PC-9 (cell line): ENCODE measurements at regions not wholly inside any gene's neighbourhood (a gene's known extent, or its start where the extent isn't known, plus 50 kb on each side); places are given as distances from the start of the nearest gene placed in this dataset.
A peak's percentile ranks its signal among the peaks of the same experiment; 100 is the strongest.

Experiments used
- BruUV-seq: library from RNA; stranded (reverse); fragments of 400-500 nt; replicated peaks from 2 replicates; lab custom pipeline; 2021; lab: Mats Ljungman, UMichigan
- CTCF ChIA-PET: fragments of 300-600 bp; sonication (Branson Sonifier 250); formaldehyde crosslinking; loops from one replicate; lab custom pipeline; 2022; ENCODE audit warnings: antibody characterized with exemption; lab: Charles Lee
- POLR2A ChIA-PET: fragments of 300-600 bp; sonication (Branson Sonifier 250); formaldehyde crosslinking; loops from one replicate; lab custom pipeline; 2022; ENCODE audit warnings: antibody characterized with exemption; ENCODE audit not compliant: unreplicated experiment; lab: Charles Lee
- DNase-seq, 2 experiments: peaks; one replicate each; pipeline versions ENCODE4 v3.0.0 to v3.0.0-alpha.2; 2015 to 2022; ENCODE audit warnings: mixed read lengths in 1 of 2
- H2AFZ ChIP-seq: fragments of 200-600 bp; sonication (generic); 2 replicates; pipeline ENCODE4 v1.8.1; 2017; ENCODE audit warnings: antibody characterized with exemption
- H3F3A ChIP-seq: fragments of 200-600 bp; sonication (generic); 2 replicates; pipeline ENCODE4 v1.8.1; 2017; ENCODE audit warnings: antibody characterized with exemption, mild to moderate bottlenecking, low read depth; ENCODE audit not compliant: insufficient read depth
- H3K27ac ChIP-seq: fragments of 200-600 bp; sonication (generic); 2 replicates; pipeline ENCODE4 v1.6.1; 2016; ENCODE audit warnings: mixed run types
- H3K27me3 ChIP-seq: fragments of 200-600 bp; sonication (generic); 2 replicates; pipeline ENCODE4 v1.6.1; 2016; ENCODE audit warnings: low read depth, mixed run types; ENCODE audit not compliant: insufficient read depth
- H3K36me3 ChIP-seq: fragments of 200-600 bp; sonication (generic); 2 replicates; pipeline ENCODE4 v1.6.1; 2016; ENCODE audit warnings: low read depth, mixed run types
- H3K4me1 ChIP-seq: fragments of 200-600 bp; sonication (generic); replicated peaks from 2 replicates; pipeline ENCODE4 v1.6.1; 2016; ENCODE audit warnings: mixed run types; ENCODE audit not compliant: insufficient read depth
- H3K4me2 ChIP-seq: fragments of 200-600 bp; sonication (generic); 2 replicates; pipeline ENCODE4 v1.6.1; 2017; ENCODE audit warnings: mixed run types
- H3K4me3 ChIP-seq: fragments of 200-600 bp; sonication (generic); 2 replicates; pipeline ENCODE4 v1.6.1; 2016; ENCODE audit warnings: mixed run types
- H3K79me2 ChIP-seq: fragments of 200-600 bp; sonication (generic); 2 replicates; pipeline ENCODE4 v1.6.1; 2017; ENCODE audit warnings: low read depth, mixed run types
- H3K9me2 ChIP-seq: fragments of 200-600 bp; sonication (generic); 2 replicates; pipeline ENCODE4 v1.8.1; 2017; ENCODE audit warnings: mild to moderate bottlenecking; ENCODE audit not compliant: insufficient read depth
- H3K9me3 ChIP-seq: fragments of 200-600 bp; sonication (generic); 2 replicates; pipeline ENCODE4 v1.8.1; 2016; ENCODE audit warnings: low read depth; ENCODE audit not compliant: insufficient read depth
- H4K20me1 ChIP-seq: fragments of 200-600 bp; sonication (generic); 2 replicates; pipeline ENCODE4 v1.8.1; 2017; ENCODE audit not compliant: insufficient read depth
- EZH2 ChIP-seq: fragments of 200-600 bp; sonication (generic); IDR thresholded peaks from 2 replicates; pipeline ENCODE4 v1.8.0; 2017; ENCODE audit warnings: antibody characterized with exemption, low read depth
- intact Hi-C: fragments of 100-400 bp; cut with micrococcal nuclease; formaldehyde crosslinking; loops from one replicate; pipeline ENCODE4 v1.10.0; 2022; ENCODE audit not compliant: unreplicated experiment
- TF ChIP-seq, protein P1 (sequence below): fragments of 200-600 bp; sonication (generic); conservative IDR thresholded peaks from 2 replicates; pipeline ENCODE4 v1.6.1; 2017; ENCODE audit warnings: mixed run types, antibody characterized with exemption, mild to moderate bottlenecking, moderate library complexity

DNA sequence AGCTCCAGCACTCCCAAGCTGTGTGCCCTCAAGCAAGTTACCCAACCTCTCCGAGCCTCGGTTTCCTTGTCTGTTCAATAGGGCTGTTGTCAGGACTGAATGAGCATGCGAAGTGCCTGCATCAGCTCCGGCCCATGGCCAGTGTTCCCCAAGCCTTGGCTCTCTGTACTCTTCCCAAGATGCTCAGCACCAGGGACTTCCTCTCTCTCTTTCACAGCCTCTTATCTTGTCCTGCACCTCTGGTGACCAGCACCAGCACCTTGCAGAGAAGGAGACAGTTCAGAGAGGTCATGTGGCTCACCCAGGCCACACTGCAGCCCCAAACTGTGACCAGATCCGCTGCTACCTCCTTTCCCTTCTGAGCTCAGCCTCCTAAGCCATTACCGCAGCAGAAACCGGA is 120.3 kb upstream of the ANO1 start:
- ChIA-PET POLR2A (interaction anchor here (0.6 kb wide), 1 partner anchor 62 kb away, joined by 3 read pairs; no protein-coding TSS in a partner anchor), CTCF (interaction anchor here (0.6 kb wide), 1 partner anchor 121 kb away, joined by 4 read pairs; no protein-coding TSS in a partner anchor)
- H3K36me3 ChIP-seq: no peaks in the 10 kb centered on the region
- TF ChIP-seq, protein P1, sequence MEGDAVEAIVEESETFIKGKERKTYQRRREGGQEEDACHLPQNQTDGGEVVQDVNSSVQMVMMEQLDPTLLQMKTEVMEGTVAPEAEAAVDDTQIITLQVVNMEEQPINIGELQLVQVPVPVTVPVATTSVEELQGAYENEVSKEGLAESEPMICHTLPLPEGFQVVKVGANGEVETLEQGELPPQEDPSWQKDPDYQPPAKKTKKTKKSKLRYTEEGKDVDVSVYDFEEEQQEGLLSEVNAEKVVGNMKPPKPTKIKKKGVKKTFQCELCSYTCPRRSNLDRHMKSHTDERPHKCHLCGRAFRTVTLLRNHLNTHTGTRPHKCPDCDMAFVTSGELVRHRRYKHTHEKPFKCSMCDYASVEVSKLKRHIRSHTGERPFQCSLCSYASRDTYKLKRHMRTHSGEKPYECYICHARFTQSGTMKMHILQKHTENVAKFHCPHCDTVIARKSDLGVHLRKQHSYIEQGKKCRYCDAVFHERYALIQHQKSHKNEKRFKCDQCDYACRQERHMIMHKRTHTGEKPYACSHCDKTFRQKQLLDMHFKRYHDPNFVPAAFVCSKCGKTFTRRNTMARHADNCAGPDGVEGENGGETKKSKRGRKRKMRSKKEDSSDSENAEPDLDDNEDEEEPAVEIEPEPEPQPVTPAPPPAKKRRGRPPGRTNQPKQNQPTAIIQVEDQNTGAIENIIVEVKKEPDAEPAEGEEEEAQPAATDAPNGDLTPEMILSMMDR: no peak
- TF ChIP-seq EZH2: no peak
- H3F3A ChIP-seq: peaks cover 16% of the 10 kb centered on the region; the same call in 1 of the 2 replicates
- H3K79me2 ChIP-seq: no peaks in the 10 kb centered on the region
- H3K9me2 ChIP-seq: no peaks in the 10 kb centered on the region
- no peak overlapping the region for H3K4me2 ChIP-seq
- intact Hi-C loops: no loop called here
- H4K20me1 ChIP-seq: no peaks in the 10 kb centered on the region
- H3K27ac ChIP-seq: no peak overlapping the region
- DNase-seq: no peak
- peaks cover 31% of the 10 kb centered on the region for H3K4me1 ChIP-seq
- no peak overlapping the region for H3K4me3 ChIP-seq
- H2AFZ ChIP-seq: no peak overlapping the region
- BruUV-seq: no TSS peak
- H3K27me3 ChIP-seq: no peaks in the 10 kb centered on the region
- H3K9me3 ChIP-seq: peaks cover 6% of the 10 kb centered on the region; the same call in 1 of the 2 replicates

DNA sequence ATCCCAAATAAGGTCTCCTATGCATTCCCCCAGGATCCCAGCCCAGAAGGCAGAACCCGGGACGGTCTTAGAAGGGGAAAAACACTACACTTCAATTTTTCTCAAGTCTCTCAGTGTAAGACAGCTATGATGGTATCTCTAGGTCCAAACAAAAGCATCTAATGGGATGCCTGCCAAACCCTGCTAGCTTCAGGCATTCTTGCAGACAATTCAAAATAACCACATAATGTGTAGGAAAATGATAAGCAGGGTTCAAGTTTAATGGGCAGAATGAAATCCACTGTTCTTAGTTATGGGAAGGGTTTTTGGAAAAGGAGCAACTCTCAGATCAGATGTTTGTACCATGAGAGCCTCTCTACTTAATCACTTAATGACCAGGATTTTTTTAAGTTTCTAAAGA is 119.8 kb upstream of the ANO1 start:
- no peaks in the 10 kb centered on the region for H3K36me3 ChIP-seq
- intact Hi-C loops: no loop called here
- CTCF ChIA-PET: no interaction called here
- H2AFZ ChIP-seq: no peak overlapping the region
- POLR2A ChIA-PET: interaction anchor here (0.6 kb wide), 2 partner anchors 61 to 202 kb away, joined by 3 to 6 read pairs; no protein-coding TSS in a partner anchor
- no peak overlapping the region for H3K27ac ChIP-seq
- H3K27me3 ChIP-seq: no peaks in the 10 kb centered on the region
- no peak overlapping the region for H3K4me3 ChIP-seq
- H3F3A ChIP-seq: peaks cover 16% of the 10 kb centered on the region; the same call in 1 of the 2 replicates
- peaks cover 6% of the 10 kb centered on the region; the same call in 1 of the 2 replicates for H3K9me3 ChIP-seq
- no peaks in the 10 kb centered on the region for H3K79me2 ChIP-seq
- TF ChIP-seq EZH2: no peak
- TF ChIP-seq, protein P1: no peak
- H3K9me2 ChIP-seq: no peaks in the 10 kb centered on the region
- H3K4me2 ChIP-seq: no peak overlapping the region
- BruUV-seq: no TSS peak
- H3K4me1 ChIP-seq: peaks cover 33% of the 10 kb centered on the region
- H4K20me1 ChIP-seq: no peaks in the 10 kb centered on the region
- DNase-seq: peak in 1 of 2 experiments; percentile 59

DNA sequence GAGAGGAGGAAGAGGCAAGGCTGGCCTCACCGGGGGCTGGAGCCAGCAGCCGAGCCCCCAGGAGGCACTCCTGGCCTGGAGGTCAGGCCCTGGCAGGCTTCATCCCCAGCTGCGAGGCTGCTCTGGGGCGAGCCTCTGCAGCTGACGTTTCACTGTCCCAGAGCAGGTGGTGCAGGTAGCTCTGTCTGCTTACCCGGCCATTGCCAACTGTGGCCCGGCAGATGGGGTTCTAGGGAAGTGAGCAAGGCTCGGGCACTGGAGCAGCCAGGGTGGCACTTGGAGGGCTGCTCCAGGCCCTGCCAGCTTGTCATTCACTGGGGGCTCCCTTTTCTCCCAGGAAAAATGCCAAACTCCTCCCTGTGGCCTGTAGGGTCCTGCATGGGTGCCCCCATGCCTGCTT is 118.7 kb upstream of the ANO1 start:
- Histone ChIP-seq H3K4me2 (no peak overlapping the region), H3K9me2 (no peaks in the 10 kb centered on the region), H3K4me1 (peaks cover 41% of the 10 kb centered on the region), H3K27me3 (no peaks in the 10 kb centered on the region), H3F3A (peaks cover 16% of the 10 kb centered on the region; the same call in 1 of the 2 replicates), H3K79me2 (no peaks in the 10 kb centered on the region), H4K20me1 (no peaks in the 10 kb centered on the region), H2AFZ (no peak overlapping the region), H3K4me3 (no peak overlapping the region), H3K9me3 (peaks cover 6% of the 10 kb centered on the region; the same call in 1 of the 2 replicates), H3K36me3 (no peaks in the 10 kb centered on the region), H3K27ac (no peak overlapping the region)
- intact Hi-C loops: no loop called here
- ChIA-PET POLR2A (interaction anchor here (0.6 kb wide), 2 partner anchors 364 to 665 kb away, joined by 3 to 4 read pairs; no protein-coding TSS in a partner anchor), CTCF (no interaction called here)
- TF ChIP-seq, protein P1: no peak
- no peak for TF ChIP-seq EZH2
- DNase-seq: no peak
- no TSS peak for BruUV-seq
